22Rv1 (cell line): ENCODE measurements at regions not wholly inside any gene's neighbourhood (a gene's known extent, or its start where the extent isn't known, plus 50 kb on each side); places are given as distances from the start of the nearest gene placed in this dataset.

ENCODE experiments used
- CTCF ChIP-seq: fragments of 450-650 bp; IDR thresholded peaks from 2 replicates; pipeline ENCODE4 v1.5.1; 2017; ENCODE audit warnings: mild to moderate bottlenecking
- ZFX ChIP-seq: fragments of 450-650 bp; IDR thresholded peaks from 2 replicates; pipeline ENCODE4 v1.6.1; 2017; ENCODE audit warnings: antibody characterized with exemption, borderline replicate concordance

GRCh38 chr15:31157644-31158069, 56.1 kb upstream of the TRPM1 start:
- TF ChIP-seq CTCF (no peak), ZFX (no peak)
